Uterus (tissue), 2 donors: ENCODE measurements at regions not wholly inside any gene's neighbourhood (a gene's known extent, or its start where the extent isn't known, plus 50 kb on each side); places are given as distances from the start of the nearest gene placed in this dataset.

Experiments
- POLR2A ChIP-seq, 2 donors: fragments of 450-650 bp; IDR thresholded peaks; one replicate each; pipeline ENCODE4 v1.6.1; 2016; ENCODE audit warnings: antibody characterized with exemption in 2 of 2, mild to moderate bottlenecking in 1 of 2, moderate library complexity in 1 of 2
- TF ChIP-seq, protein P1 (sequence below), 4 experiments: fragments of 200-600 bp in 2 of 4; fragments of 450-650 bp in 2 of 4; sonication (generic) in 2 of 4; IDR thresholded peaks; one replicate each; pipeline ENCODE4 v1.5.1; 2016 to 2019; ENCODE audit warnings: antibody characterized with exemption in 4 of 4, mild to moderate bottlenecking in 2 of 4, moderate library complexity in 1 of 4

DNA sequence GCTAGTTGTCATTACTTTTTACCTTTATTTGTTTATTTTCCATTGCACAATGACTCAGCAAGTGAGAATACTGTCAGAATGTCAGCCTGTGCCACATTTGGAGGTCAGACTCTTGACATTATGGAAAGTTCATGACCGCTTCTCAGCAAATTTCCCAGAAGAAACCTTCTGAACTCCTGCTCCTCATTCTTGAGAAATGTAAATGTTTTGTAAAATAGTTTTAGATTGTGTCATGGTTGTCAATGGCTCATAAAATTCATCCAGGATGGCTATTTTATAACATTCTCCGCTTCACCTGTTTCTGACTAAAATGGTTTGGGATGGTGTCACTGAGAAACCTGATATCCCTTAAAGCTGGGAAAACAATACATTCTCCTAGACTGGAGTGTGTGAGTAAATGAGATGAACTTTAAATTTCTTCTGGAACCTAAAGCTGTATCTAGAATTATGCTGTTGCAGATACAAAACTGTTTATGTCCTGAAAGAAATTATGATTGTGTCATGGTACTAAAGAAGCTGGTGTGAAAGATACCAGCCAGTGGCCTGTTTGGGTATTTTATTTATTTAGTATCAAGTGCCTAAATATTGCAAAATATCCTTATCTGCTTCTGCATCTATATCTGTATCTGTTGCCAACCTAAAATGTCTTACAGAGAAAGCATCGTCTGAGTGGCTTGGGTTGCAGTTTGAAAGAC lies 671.7 kb downstream of the GATA3 start:
- TF ChIP-seq, protein P1, sequence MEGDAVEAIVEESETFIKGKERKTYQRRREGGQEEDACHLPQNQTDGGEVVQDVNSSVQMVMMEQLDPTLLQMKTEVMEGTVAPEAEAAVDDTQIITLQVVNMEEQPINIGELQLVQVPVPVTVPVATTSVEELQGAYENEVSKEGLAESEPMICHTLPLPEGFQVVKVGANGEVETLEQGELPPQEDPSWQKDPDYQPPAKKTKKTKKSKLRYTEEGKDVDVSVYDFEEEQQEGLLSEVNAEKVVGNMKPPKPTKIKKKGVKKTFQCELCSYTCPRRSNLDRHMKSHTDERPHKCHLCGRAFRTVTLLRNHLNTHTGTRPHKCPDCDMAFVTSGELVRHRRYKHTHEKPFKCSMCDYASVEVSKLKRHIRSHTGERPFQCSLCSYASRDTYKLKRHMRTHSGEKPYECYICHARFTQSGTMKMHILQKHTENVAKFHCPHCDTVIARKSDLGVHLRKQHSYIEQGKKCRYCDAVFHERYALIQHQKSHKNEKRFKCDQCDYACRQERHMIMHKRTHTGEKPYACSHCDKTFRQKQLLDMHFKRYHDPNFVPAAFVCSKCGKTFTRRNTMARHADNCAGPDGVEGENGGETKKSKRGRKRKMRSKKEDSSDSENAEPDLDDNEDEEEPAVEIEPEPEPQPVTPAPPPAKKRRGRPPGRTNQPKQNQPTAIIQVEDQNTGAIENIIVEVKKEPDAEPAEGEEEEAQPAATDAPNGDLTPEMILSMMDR (IDR thresholded peaks at IDR 0.05): no peak
- no peak for TF ChIP-seq POLR2A (IDR thresholded peaks at IDR 0.05)
